Stimulated activated CD8-positive, alpha-beta memory T cell treated with anti-CD3 and anti-CD28 coated beads, Interleukin-12 subunit alpha, Interleukin-12 subunit beta, amount 100 ng/mL, for 24 hours (primary cell): ENCODE measurements at regions not wholly inside any gene's neighbourhood (a gene's known extent, or its start where the extent isn't known, plus 50 kb on each side); places are given as distances from the start of the nearest gene placed in this dataset.
"Not testable (repeated sequence)": the region's sequence is repeated elsewhere in the genome, so short reads cannot be mapped to it uniquely, and the experiment has no call there.

Source experiments
- DNase-seq: peaks from one replicate; pipeline ENCODE4 v3.0.0-alpha.2; 2020; ENCODE audit errors: extremely low read depth

GRCh38 chr1:91098299-91098906 is 76.6 kb upstream of the ZNF644 start:
- no peak for DNase-seq

- DNase-seq, result not testable (repeated sequence)
Measured at GRCh38 chr1:91095321-91095720, 73.5 kb upstream of the ZNF644 start.

- DNase-seq, result no peak
Measured at GRCh38 chr1:91092503-91092902, 70.7 kb upstream of the ZNF644 start.

- DNase-seq, result no peak
Measured at GRCh38 chr1:91091812-91092211, 70.0 kb upstream of the ZNF644 start.

GRCh38 chr1:91080650-91081049 is 58.8 kb upstream of the ZNF644 start:
- DNase-seq, result no peak

GRCh38 chr1:91078859-91079258 is 57.0 kb upstream of the ZNF644 start:
- no peak for DNase-seq

GRCh38 chr1:91076834-91077233 is 55.0 kb upstream of the ZNF644 start:
- DNase-seq, result no peak

- no peak for DNase-seq
Measured at GRCh38 chr1:91075233-91076135, 53.6 kb upstream of the ZNF644 start.

GRCh38 chr1:91073299-91073698 is 51.5 kb upstream of the ZNF644 start:
- DNase-seq, result no peak

- DNase-seq, result no peak
Measured at GRCh38 chr1:91071838-91072237, 50.0 kb upstream of the ZNF644 start.
